HEK293 (cell line): ENCODE measurements at regions not wholly inside any gene's neighbourhood (a gene's known extent, or its start where the extent isn't known, plus 50 kb on each side); places are given as distances from the start of the nearest gene placed in this dataset.

Source experiments
- BCL11A ChIP-seq: fragments of 450-650 bp; formaldehyde crosslinking; IDR thresholded peaks from 2 replicates; pipeline ENCODE4 v1.5.1; 2016; ENCODE audit warnings: low read depth, missing biosample characterization, missing genetic modification characterization
- KLF17 ChIP-seq: fragments of 450-650 bp; formaldehyde crosslinking; IDR thresholded peaks from 2 replicates; pipeline ENCODE4 v1.5.1; 2016; ENCODE audit warnings: missing biosample characterization, missing genetic modification characterization
- KLF9 ChIP-seq: fragments of 450-650 bp; formaldehyde crosslinking; IDR thresholded peaks from 2 replicates; pipeline ENCODE4 v1.5.1; 2016; ENCODE audit warnings: missing biosample characterization, missing genetic modification characterization, low read depth
- ZNF138 ChIP-seq: fragments of 450-650 bp; formaldehyde crosslinking; IDR thresholded peaks from 2 replicates; pipeline ENCODE4 v1.5.1; 2016; ENCODE audit warnings: missing biosample characterization, missing genetic modification characterization, borderline replicate concordance
- ZNF221 ChIP-seq: fragments of 450-650 bp; formaldehyde crosslinking; IDR thresholded peaks from 2 replicates; pipeline ENCODE4 v1.5.1; 2017; ENCODE audit warnings: missing biosample characterization, missing genetic modification characterization, borderline replicate concordance
- ZNF23 ChIP-seq: fragments of 450-650 bp; formaldehyde crosslinking; IDR thresholded peaks from 2 replicates; pipeline ENCODE4 v1.5.1; 2016; ENCODE audit warnings: missing biosample characterization, missing genetic modification characterization, borderline replicate concordance
- ZNF426 ChIP-seq: fragments of 450-650 bp; formaldehyde crosslinking; IDR thresholded peaks from 2 replicates; pipeline ENCODE4 v1.5.1; 2017; ENCODE audit warnings: missing biosample characterization, missing genetic modification characterization, mild to moderate bottlenecking, inconsistent platforms, moderate library complexity
- ZNF596 ChIP-seq: fragments of 450-650 bp; IDR thresholded peaks from 2 replicates; pipeline ENCODE4 v1.5.0; 2018; ENCODE audit warnings: missing biosample characterization, mild to moderate bottlenecking, missing genetic modification characterization, moderate library complexity
- TF ChIP-seq, protein P1 (sequence below): fragments of 450-650 bp; formaldehyde crosslinking; IDR thresholded peaks from 2 replicates; pipeline ENCODE4 v1.5.1; 2016; ENCODE audit warnings: missing biosample characterization, missing genetic modification characterization

GRCh38 chr9:131794393-131794792 lies 54.5 kb upstream of the RAPGEF1 start:
- TF ChIP-seq ZNF138 (tag by site-specific recombination): no peak
- TF ChIP-seq KLF17 (tag by site-specific recombination): no peak
- no peak for TF ChIP-seq ZNF596
- TF ChIP-seq, protein P1, sequence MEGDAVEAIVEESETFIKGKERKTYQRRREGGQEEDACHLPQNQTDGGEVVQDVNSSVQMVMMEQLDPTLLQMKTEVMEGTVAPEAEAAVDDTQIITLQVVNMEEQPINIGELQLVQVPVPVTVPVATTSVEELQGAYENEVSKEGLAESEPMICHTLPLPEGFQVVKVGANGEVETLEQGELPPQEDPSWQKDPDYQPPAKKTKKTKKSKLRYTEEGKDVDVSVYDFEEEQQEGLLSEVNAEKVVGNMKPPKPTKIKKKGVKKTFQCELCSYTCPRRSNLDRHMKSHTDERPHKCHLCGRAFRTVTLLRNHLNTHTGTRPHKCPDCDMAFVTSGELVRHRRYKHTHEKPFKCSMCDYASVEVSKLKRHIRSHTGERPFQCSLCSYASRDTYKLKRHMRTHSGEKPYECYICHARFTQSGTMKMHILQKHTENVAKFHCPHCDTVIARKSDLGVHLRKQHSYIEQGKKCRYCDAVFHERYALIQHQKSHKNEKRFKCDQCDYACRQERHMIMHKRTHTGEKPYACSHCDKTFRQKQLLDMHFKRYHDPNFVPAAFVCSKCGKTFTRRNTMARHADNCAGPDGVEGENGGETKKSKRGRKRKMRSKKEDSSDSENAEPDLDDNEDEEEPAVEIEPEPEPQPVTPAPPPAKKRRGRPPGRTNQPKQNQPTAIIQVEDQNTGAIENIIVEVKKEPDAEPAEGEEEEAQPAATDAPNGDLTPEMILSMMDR (tag by site-specific recombination): no peak
- TF ChIP-seq ZNF23: no peak
- no peak for TF ChIP-seq ZNF426 (tag by site-specific recombination)
- TF ChIP-seq ZNF221 (tag by site-specific recombination): no peak
- no peak for TF ChIP-seq BCL11A (tag by site-specific recombination)
- TF ChIP-seq KLF9 (tag by site-specific recombination): no peak
